ENCODE measurements at regions not wholly inside any gene's neighbourhood (a gene's known extent, or its start where the extent isn't known, plus 50 kb on each side); places are given as distances from the start of the nearest gene placed in this dataset.

DNA sequence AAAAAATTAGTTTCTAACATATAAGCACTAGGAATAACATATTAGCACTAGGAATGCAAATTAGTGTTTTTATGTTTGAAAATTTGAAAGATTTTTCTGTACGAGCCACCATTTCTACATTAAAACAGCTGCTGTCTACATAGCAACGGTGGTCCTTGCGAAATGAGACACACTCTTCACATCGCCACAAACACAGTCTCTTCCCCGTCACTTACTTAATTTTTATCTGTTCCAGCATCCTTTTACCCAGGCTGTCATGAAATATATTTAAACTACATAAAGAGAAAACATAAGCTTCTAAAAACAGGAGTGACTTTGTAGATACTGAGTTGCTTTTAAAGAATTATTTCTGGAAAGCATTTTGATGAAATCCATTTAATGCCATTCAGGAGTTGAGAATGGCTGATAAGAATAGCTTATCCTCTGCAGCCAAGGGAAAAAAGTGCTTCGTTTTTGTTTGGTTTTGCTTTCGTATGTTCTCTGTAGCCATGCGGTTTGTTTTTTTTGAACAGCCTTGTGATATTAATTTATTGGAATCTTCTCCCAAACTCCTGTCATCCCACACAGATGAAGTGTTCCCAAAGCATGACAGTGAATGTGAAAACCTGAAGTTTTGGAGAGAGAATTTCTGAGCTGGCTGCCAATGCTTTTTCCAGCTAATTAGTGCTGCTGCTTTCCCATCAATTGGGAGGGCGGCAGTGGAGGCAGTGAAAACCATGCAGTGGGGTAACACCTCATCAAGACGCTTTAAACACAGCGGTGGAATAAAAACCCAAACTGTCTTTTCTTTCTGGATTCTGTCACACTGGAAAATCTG is 603.7 kb upstream of the ADARB2 start:
- no peak for TF ChIP-seq POLR2A (IDR thresholded peaks at IDR 0.05; ENCODE audit: low read depth, low read length)
- no peak for TF ChIP-seq POLR2AphosphoS5 (IDR thresholded peaks at IDR 0.05; ENCODE audit: low read depth, low read length)
- no peak for TF ChIP-seq TAF1 (IDR thresholded peaks at IDR 0.05; ENCODE audit: borderline replicate concordance, low read depth, low read length)

Measured in GM12892 (cell line).